Nephron progenitor cell (in vitro differentiated cells): ENCODE measurements at regions not wholly inside any gene's neighbourhood (a gene's known extent, or its start where the extent isn't known, plus 50 kb on each side); places are given as distances from the start of the nearest gene placed in this dataset.

Experiments
- DNase-seq: peaks from one replicate; pipeline ENCODE4 v3.0.0; 2021
- H3K27ac Mint-ChIP-seq: 2 replicates; pipeline ENCODE4 v1.8.0; 2021; ENCODE audit warnings: mild to moderate bottlenecking, moderate library complexity, mixed read lengths
- H3K27me3 Mint-ChIP-seq: 2 replicates; pipeline ENCODE4 v1.8.0; 2021; ENCODE audit warnings: mild to moderate bottlenecking, low read depth, mixed read lengths; ENCODE audit not compliant: poor library complexity
- H3K36me3 Mint-ChIP-seq: 2 replicates; pipeline ENCODE4 v1.8.0; 2021; ENCODE audit warnings: low read depth, mixed read lengths
- H3K4me1 Mint-ChIP-seq: 2 replicates; pipeline ENCODE4 v1.8.0; 2021; ENCODE audit warnings: mixed read lengths
- H3K4me3 Mint-ChIP-seq: 2 replicates; pipeline ENCODE4 v1.8.0; 2021; ENCODE audit warnings: mild to moderate bottlenecking, moderate library complexity, mixed read lengths
- H3K9me3 Mint-ChIP-seq: 2 replicates; pipeline ENCODE4 v1.8.0; 2021; ENCODE audit warnings: mild to moderate bottlenecking, moderate library complexity, mixed read lengths
- CTCF ChIP-seq: fragments of 200-600 bp; sonication (generic); IDR thresholded peaks from 2 replicates; pipeline ENCODE4 v1.5.0; 2021; ENCODE audit warnings: antibody characterized with exemption

GRCh38 chr13:31441800-31442510 lies 242.2 kb downstream of the B3GLCT start:
- no peak for DNase-seq
- peaks cover 9% of the 10 kb centered on the region for H3K27me3 Mint-ChIP-seq
- no peak overlapping the region for H3K27ac Mint-ChIP-seq
- no peaks in the 10 kb centered on the region for H3K9me3 Mint-ChIP-seq
- H3K4me1 Mint-ChIP-seq: peaks cover 64% of the 10 kb centered on the region
- H3K4me3 Mint-ChIP-seq: no peak overlapping the region
- no peaks in the 10 kb centered on the region for H3K36me3 Mint-ChIP-seq
- no peak for TF ChIP-seq CTCF

DNA sequence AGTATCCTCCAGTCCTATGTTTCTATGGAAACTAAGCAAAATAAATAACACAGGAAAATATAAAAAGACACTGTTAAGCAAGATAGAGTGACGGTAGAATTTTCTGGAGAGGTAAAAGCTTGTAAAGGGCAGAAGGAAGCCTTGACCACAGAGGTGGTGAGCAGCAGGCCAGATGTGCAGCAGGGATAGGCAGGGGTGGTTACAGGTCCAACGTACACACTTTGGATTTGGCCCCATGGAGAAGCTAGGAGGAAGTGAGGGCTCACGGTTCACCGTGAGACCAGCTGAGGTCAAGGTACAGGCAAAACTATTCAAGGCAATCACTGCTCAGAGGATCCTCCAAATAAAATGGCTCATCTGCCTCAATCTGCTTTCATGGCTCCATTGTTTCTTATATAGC lies 242.8 kb downstream of the B3GLCT start:
- Mint-ChIP-seq H3K36me3 (no peaks in the 10 kb centered on the region), H3K4me1 (peaks cover 60% of the 10 kb centered on the region), H3K27ac (peak overlapping the region; percentile 60), H3K4me3 (no peak overlapping the region), H3K27me3 (peaks cover 5% of the 10 kb centered on the region), H3K9me3 (no peaks in the 10 kb centered on the region)
- no peak for DNase-seq
- TF ChIP-seq CTCF: no peak

DNA sequence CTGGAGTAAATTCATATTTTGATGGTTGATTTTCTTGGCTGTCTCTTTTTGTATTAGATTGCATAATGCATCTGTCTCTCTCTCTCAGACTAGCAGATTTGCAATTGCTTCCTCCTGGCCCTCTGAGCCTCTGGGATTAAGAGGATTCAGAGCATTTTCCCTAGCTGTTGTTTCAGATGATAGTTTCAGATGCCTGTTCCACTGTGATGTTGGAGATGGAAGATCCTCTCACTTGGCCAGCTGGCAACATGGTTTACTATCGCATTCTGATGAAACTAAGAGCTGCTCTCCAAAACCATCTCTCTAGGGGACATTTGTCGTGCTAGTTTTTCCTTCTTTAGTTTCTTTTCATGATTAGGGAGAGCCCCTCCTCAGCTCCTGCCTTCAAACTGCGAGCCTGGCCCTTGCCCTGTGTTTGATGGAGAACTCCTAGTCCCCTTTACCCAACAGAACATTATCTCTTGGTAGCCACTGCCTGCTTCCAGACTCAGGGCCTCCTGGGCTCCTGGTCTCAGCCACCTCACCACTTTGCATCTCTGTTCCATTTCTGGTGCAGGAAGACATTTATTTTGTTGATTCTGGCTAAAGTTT lies 244.6 kb downstream of the B3GLCT start:
- DNase-seq: no peak
- H3K36me3 Mint-ChIP-seq: no peaks in the 10 kb centered on the region
- no peak overlapping the region for H3K4me3 Mint-ChIP-seq

DNA sequence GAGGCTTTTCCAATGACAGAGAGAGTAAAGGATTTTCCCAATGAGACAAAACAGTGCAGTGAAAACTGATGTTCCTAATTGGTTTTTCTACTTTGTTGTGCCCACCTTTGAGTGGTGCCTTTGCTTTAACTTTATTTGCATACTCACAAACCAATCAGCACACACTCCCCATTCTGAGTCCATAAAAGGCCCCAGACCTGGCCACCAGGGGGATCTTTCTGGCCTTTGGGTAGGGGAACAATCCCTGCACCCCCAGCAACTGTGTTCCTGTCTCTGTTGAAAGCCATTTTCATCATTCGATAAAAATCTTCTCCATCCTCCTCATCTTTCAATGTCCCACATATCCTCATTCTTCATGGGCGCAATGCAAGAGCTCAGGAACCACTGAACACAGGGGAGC lies 252.8 kb downstream of the B3GLCT start:
- no peak for DNase-seq
- H3K4me3 Mint-ChIP-seq: no peak overlapping the region
- no peak for TF ChIP-seq CTCF
- H3K4me1 Mint-ChIP-seq: no peaks in the 10 kb centered on the region
- H3K36me3 Mint-ChIP-seq: no peaks in the 10 kb centered on the region
- H3K27me3 Mint-ChIP-seq: peaks cover 7% of the 10 kb centered on the region
- peaks cover under 1% of the 10 kb centered on the region for H3K9me3 Mint-ChIP-seq
- H3K27ac Mint-ChIP-seq: no peak overlapping the region

More for the DNA sequence above, 244.6 kb downstream of the B3GLCT start:
- Mint-ChIP-seq H3K9me3 (no peaks in the 10 kb centered on the region), H3K27ac (peak overlapping the region; percentile 31), H3K4me1 (peaks cover 49% of the 10 kb centered on the region), H3K27me3 (peaks cover 5% of the 10 kb centered on the region)
- TF ChIP-seq CTCF: no peak

- Mint-ChIP-seq H3K9me3 (peaks cover 16% of the 10 kb centered on the region), H3K27me3 (peaks cover 15% of the 10 kb centered on the region), H3K4me1 (no peaks in the 10 kb centered on the region), H3K27ac (no peak overlapping the region), H3K36me3 (no peaks in the 10 kb centered on the region), H3K4me3 (no peak overlapping the region)
- no peak for TF ChIP-seq CTCF
- DNase-seq: no peak
Measured at GRCh38 chr13:31455581-31455980, 255.8 kb downstream of the B3GLCT start.

GRCh38 chr13:31456056-31456455 lies 256.3 kb downstream of the B3GLCT start:
- Mint-ChIP-seq H3K36me3 (no peaks in the 10 kb centered on the region), H3K27ac (no peak overlapping the region), H3K9me3 (peaks cover 16% of the 10 kb centered on the region), H3K4me3 (no peak overlapping the region), H3K27me3 (peaks cover 13% of the 10 kb centered on the region), H3K4me1 (no peaks in the 10 kb centered on the region)
- no peak for DNase-seq
- TF ChIP-seq CTCF: no peak
